Testis (tissue), 2 donors: ENCODE measurements at regions not wholly inside any gene's neighbourhood (a gene's known extent, or its start where the extent isn't known, plus 50 kb on each side); places are given as distances from the start of the nearest gene placed in this dataset.
"Not testable (repeated sequence)": the region's sequence is repeated elsewhere in the genome, so short reads cannot be mapped to it uniquely, and the experiment has no call there.

Experiments used
- POLR2A ChIP-seq: fragments of 450-650 bp; IDR thresholded peaks from one replicate; pipeline ENCODE4 v1.6.1; 2017; ENCODE audit warnings: antibody characterized with exemption, mild to moderate bottlenecking, moderate library complexity
- TF ChIP-seq, protein P1 (sequence below), 3 experiments: fragments of 450-650 bp in 2 of 3; fragments of 200-600 bp in 1 of 3; sonication (generic) in 1 of 3; IDR thresholded peaks; one replicate each; pipeline ENCODE4 v1.5.1; 2016 to 2019; ENCODE audit warnings: antibody characterized with exemption in 3 of 3, mild to moderate bottlenecking in 2 of 3, moderate library complexity in 1 of 3

DNA sequence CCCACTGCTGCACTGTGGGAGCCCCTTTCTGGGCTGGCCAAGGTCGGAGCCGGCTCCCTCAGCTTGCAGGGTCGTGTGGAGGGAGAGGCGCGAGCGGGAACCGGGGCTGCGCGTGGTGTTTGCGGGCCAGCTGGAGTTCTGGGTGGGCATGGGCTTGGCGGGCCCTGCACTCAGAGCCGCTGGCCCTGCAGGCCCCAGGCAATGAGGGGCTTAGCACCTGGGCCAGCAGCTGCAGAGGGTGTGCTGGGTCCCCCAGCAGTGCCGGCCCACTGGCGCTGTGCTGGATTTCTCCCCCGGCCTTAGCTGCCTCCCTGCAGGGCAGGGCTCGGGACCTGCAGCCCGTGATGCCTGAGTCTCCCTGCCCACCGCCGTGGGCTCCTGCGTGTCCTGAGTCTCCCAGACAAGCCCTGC is 125.3 kb downstream of the ALG10B start:
- TF ChIP-seq, protein P1, sequence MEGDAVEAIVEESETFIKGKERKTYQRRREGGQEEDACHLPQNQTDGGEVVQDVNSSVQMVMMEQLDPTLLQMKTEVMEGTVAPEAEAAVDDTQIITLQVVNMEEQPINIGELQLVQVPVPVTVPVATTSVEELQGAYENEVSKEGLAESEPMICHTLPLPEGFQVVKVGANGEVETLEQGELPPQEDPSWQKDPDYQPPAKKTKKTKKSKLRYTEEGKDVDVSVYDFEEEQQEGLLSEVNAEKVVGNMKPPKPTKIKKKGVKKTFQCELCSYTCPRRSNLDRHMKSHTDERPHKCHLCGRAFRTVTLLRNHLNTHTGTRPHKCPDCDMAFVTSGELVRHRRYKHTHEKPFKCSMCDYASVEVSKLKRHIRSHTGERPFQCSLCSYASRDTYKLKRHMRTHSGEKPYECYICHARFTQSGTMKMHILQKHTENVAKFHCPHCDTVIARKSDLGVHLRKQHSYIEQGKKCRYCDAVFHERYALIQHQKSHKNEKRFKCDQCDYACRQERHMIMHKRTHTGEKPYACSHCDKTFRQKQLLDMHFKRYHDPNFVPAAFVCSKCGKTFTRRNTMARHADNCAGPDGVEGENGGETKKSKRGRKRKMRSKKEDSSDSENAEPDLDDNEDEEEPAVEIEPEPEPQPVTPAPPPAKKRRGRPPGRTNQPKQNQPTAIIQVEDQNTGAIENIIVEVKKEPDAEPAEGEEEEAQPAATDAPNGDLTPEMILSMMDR (IDR thresholded peaks at IDR 0.05), result not testable (repeated sequence)
- TF ChIP-seq POLR2A, result not testable (repeated sequence)
